GM18951 (cell line): ENCODE measurements at regions not wholly inside any gene's neighbourhood (a gene's known extent, or its start where the extent isn't known, plus 50 kb on each side); places are given as distances from the start of the nearest gene placed in this dataset.
"Not testable (repeated sequence)": the region's sequence is repeated elsewhere in the genome, so short reads cannot be mapped to it uniquely, and the experiment has no call there.

ENCODE experiments used
- POLR2A ChIP-seq: IDR thresholded peaks from 4 replicates; pipeline ENCODE4 v1.6.1; 2011; ENCODE audit warnings: mild to moderate bottlenecking; ENCODE audit not compliant: insufficient read length, insufficient read depth; ENCODE audit errors: extremely low read depth
- in situ Hi-C: fragments of 300-500 bp; cut with MboI; formaldehyde crosslinking; loops from one replicate; pipeline ENCODE4 v1.12.0; 2022; ENCODE audit warnings: low sequenced_read_pairs, mixed read lengths, inconsistent platforms; ENCODE audit not compliant: unreplicated experiment

DNA sequence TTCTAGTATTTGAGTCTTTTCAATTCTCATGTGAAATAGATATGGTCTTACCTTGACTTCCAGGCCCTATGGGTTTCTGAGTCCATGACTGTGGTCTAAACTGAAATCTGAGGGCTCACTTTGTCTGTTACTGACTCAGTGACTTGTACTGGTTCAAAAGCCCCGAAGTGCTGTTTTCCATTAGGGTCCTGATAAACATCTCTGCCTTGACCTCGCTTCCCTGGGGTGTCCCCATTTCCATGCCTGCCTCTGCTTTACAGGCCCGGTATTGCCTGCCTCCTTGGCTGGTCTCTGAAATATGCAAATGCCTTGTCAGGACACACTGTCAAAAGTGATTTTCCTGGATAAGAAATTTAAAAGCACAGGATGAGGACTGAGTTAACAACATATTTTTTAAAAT is 538.8 kb downstream of the SOCS6 start:
- TF ChIP-seq POLR2A, result no peak
- in situ Hi-C loops, result no loop called here

DNA sequence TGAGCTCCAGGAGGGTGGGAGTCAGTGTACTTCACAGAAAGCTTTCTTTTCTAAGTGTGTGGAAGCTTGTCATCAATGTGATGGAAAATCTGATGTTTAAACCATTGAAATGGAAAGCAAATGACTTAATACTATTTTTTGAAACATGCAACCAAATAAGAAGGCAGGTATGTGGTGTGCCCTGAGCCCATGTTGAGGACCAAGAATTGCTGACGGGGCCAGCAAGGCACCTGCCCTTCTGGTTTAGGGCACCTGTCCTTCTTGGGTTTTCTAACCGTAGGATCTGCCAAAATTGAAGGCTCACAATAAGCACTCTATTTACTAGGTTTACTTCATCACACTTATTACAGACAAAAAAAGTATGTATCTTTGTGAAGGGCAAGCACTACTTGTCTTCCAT is 537.7 kb downstream of the SOCS6 start:
- TF ChIP-seq POLR2A, result no peak
- in situ Hi-C loops, result no loop called here

DNA sequence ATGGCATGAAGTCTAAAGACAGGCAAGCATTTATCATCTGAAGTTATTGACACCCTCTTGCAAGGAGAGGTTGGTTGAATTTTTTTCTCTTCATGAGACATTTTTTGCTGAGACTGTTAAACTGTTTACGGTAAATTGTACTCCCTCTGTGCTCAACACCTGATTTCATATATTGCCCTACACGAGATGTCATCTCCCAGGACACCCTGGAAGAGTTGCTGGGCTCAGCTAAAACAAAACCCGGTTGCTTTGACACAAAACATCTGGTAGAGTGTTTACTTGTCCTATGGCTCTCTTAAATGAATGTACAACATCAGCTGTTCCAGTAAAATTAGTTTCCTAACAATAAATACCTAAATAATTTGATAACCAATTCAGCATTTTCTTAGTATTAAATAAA is 533.8 kb downstream of the SOCS6 start:
- in situ Hi-C loops, result no loop called here
- no peak for TF ChIP-seq POLR2A

DNA sequence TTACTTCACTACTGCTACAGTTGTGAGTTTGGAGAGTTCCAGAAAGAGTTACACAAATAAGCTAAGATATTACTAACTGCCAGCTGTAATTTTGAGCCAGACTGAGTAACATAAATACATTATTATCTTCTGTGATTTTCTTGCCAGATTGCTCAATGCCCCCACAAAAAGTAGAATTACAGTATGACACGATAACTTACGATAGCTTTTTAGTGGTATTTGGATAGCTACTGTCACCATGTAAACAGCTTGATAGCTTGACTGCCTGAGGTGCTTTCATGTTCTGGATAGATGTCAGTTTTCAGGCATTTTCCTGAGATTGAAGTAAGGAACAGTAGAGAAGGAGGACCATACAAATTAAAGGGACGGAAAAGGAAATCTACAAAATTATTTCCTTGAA is 533.3 kb downstream of the SOCS6 start:
- no peak for TF ChIP-seq POLR2A
- in situ Hi-C loops, result no loop called here

DNA sequence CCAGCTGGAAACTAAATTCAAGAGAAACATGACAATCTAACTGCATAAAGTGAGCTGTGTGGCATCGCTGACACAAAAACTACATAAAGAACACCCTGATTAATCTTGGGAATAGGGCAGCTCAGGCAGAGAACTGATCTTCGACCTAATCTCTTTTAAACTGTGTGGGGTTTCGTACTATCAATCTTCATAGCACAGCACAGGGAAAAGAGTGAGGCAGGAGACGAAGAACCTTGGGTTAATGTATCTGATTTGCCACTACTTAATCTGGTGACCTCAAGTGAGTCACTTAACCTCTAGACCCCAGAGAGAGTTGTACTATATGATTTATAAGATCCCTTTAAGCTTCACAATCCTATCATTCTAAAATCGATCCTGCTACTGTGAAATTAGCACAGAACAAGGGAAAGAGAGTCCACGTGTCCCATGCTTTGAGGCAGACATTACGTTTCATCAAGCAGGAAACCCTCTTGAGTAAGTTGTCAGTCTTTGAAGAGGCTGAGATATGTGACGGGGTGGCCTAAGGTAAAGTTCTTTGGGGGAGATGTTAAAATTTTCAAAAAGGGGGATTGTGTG is 519.7 kb downstream of the SOCS6 start:
- in situ Hi-C loops, result no loop called here
- TF ChIP-seq POLR2A, result no peak

DNA sequence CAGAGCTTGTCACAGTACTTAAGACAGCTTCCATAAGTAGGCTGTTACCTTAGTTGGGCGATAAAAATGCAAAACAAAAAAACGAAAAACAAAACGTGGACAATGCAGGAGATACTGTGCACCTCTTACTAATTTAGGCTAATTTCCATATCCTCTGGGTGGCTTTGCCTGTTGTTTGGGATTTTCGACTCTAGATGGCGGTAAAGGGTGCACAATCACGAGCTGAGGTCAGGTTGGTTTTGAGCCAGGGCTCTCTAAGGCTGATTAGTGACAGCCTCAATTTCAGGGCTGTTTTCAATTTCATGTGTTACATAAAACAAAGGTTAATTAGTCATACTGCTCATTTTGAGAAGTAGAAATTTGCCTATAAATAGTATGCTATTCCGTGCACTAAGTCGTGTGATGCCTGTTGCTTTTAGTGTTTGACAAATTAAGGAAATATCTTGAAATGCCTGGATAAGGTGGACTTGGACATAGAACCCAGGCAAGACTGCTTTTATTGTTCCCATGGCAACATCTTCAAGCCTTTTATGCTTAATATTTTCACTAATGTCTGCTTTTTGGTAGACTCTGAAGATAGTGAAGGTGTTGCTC is 493.1 kb downstream of the SOCS6 start:
- in situ Hi-C loops, result no loop called here

DNA sequence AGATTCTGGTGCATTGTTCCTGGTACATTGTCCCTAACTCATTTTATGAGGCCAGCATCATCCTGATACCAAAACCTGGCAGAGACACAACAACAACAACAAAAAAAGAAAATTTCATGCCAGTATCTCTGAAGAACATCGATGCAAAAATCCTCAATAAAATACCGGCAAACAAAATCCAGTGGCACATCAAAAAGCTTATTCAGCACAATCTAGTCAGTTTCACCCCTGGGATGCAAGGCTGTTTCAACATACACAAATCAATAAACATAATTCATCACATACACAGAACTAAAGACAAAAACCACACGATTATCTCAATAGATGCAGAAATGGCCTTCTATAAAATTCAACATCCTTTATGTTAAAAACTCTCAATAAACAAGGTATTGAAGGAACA is 477.4 kb downstream of the SOCS6 start:
- in situ Hi-C loops, result not testable (repeated sequence)

More for the DNA sequence above, 493.1 kb downstream of the SOCS6 start:
- no peak for TF ChIP-seq POLR2A

DNA sequence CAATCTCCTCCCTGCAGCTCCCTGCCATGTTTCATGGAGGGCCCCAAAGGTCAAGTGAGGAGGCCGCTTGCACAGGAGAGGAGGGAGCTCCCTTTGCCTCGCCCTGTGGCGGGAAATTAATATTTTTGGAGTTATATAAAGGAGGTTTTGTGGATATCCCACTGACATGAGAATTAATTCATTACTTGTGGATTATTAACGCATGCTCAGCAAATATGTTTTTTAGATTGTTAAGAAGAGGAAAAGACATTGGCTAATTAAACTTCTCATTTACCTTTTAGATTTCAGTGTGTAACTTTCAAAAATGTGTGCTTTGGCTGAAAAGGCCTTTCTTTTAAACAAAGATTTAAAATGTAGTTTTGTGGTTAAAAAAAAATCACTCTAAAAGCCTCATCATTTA is 474.0 kb downstream of the SOCS6 start:
- in situ Hi-C loops, result no loop called here
- TF ChIP-seq POLR2A, result no peak

DNA sequence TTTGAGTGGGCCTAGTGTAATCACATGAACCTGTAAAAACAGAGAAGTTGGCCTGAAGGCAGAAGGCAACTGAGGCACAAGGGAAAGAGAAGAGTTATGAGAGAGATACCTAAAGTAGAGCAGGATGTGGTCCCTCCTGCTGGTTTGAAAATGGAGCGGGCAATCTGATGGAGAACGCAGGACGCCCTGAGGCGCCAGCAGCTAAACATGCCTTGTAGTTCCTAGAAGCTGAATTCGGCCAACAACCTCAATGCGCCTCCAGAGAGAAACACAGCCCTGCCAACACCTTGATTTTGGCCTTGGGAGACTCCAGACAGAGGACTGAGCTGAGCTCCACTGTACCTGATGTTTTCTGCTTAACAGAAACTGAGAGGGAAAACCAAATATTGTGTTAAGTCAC is 469.9 kb downstream of the SOCS6 start:
- in situ Hi-C loops, result no loop called here
- TF ChIP-seq POLR2A, result no peak

DNA sequence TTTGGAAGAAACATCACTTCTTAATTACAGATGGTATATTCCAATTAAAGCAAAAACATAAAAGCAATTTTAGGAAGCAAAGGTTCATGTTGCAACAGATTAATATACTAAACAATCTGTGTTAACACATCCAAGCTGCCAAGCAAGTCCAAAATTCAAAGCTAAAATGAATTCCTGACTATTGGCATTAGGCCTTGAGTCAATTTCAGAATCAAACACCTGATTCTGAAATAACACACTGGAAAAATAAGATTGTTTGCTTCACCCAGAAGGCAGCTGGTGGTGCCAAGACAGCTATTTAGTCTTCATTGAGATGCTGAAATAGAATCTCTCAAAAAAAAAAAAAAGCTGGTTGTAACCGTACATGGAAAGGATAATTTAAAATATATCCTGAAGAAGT is 465.6 kb downstream of the SOCS6 start:
- in situ Hi-C loops, result no loop called here
- TF ChIP-seq POLR2A, result no peak

DNA sequence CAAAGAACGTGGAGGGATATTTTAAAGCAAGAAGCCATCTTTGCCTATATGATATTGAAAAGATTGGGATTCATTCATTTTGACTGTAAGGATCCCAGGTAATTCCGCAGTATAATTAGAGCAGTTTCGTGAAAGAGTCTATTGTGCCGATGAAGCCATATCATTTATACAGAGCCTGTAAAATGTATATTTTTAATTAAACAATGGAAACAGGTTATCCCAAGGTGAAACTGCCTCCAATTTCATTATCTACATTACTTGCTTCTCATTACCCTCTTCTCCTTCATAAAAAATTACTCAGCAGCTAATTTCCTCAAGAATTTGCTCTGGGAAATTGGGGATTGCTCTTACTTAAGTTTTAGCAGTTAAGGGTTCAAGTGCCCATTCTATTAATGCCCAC is 444.1 kb downstream of the SOCS6 start:
- in situ Hi-C loops, result no loop called here
- no peak for TF ChIP-seq POLR2A

DNA sequence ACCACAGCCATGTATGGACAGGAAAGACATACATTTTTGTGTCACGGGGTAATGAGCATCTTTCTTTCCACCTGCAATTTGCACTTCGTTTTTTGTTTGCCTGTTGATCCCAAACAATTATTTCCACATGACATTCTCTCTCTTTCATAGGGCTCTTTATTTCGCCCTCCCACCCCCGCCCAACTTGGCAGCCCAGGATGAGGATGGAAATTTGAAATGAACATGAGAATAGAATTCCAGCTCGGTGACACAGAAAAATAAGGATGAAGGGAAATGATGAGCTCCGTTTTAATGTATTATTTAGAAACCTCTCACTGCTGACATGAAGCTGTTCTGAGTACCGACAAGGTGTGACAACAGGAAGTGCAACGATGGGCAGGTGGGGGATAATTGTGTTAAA is 443.3 kb downstream of the SOCS6 start:
- in situ Hi-C loops, result no loop called here
- no peak for TF ChIP-seq POLR2A

DNA sequence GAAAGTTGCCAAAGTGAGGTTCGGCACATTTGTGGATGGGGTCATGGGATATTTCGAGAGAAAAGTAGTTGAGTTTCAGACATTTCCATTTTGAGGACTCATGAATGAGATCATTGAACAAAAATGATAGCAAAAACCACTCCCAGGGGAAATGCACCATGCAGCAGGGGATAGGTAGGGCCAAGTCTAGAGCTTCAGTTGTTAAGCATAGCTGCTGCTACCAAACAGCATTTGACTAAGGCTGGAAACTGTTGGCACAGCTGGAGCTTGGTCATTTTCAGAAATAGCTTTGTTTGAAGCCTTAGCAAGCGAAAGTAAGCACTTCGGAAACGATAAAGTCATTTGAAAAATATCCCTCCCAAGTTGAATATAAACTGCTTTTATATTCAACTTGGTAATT is 431.8 kb downstream of the SOCS6 start:
- no peak for TF ChIP-seq POLR2A
- in situ Hi-C loops, result no loop called here

DNA sequence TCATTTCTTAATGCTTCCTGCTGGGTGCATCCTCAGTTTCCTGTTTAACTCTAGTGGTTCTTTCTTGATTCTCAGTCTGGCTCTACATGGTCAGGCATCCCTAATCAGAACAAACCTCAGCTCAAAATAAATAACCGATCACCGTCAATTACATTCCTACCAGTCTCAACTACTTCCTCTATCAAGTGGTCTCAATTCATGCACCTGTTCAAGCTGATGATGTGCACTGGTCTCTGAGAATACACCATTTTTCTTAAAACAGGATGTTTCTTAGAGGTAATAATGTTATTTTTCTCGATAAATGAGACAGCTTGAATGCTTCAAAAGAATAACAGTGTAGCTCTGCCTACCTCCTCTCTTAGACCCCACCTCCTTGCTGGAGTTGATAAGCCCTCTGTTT is 420.9 kb downstream of the SOCS6 start:
- in situ Hi-C loops, result no loop called here
- no peak for TF ChIP-seq POLR2A

DNA sequence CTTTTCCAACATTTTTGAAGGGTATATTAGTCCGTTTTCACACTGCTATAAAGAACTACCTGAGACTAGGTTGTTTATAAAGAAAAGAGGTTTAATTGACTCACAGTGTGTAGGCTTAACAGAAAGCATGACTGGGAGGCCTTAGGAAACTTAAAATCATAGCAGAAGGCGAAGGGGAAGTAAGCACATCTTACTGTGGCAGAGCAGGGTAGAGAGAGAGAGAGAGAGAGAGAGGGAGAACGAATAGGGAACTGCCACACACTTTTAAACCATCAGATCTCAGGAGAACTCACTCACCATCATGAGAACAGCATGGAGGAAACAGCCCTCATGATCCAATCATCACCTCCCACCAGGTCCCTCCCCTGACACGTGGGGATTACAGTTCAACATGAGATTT is 420.3 kb downstream of the SOCS6 start:
- in situ Hi-C loops, result no loop called here
- no peak for TF ChIP-seq POLR2A
